Stimulated activated naive B cell treated with anti-CD40 and anti-IgM and Interleukin-4, amounts not matched to agents 10 μg/mL and 1 μg/mL and 100 μg/mL, for 72 hours (primary cell): ENCODE measurements at regions not wholly inside any gene's neighbourhood (a gene's known extent, or its start where the extent isn't known, plus 50 kb on each side); places are given as distances from the start of the nearest gene placed in this dataset.

Source experiments
- ATAC-seq, 2 donors: fragments of 150-1000 bp; cut with Tn5 transposase; replicated peaks; 2 replicates each; pipeline ENCODE4 v1.10.0; 2021; ENCODE audit warnings: moderate library complexity in 1 of 2
- DNase-seq: peaks from one replicate; pipeline ENCODE4 v3.0.0; 2021
- H3K27ac Mint-ChIP-seq: one replicate; pipeline ENCODE4 v1.8.0; 2022; ENCODE audit warnings: mild to moderate bottlenecking, mixed read lengths
- H3K27me3 Mint-ChIP-seq, 2 donors: one replicate each; pipeline ENCODE4 v1.8.0; 2022; ENCODE audit warnings: mixed read lengths in 2 of 2
- H3K36me3 Mint-ChIP-seq, 2 donors: one replicate each; pipeline ENCODE4 v1.8.0; 2022; ENCODE audit warnings: mixed read lengths in 2 of 2, mild to moderate bottlenecking in 1 of 2
- H3K4me1 Mint-ChIP-seq, 2 donors: one replicate each; pipeline ENCODE4 v1.8.0; 2022; ENCODE audit warnings: mixed read lengths in 2 of 2, mild to moderate bottlenecking in 1 of 2
- H3K4me3 Mint-ChIP-seq, 2 donors: one replicate each; pipeline ENCODE4 v1.8.0; 2022; ENCODE audit warnings: mild to moderate bottlenecking in 2 of 2, mixed read lengths in 2 of 2, moderate library complexity in 1 of 2
- H3K9me3 Mint-ChIP-seq, 2 donors: one replicate each; pipeline ENCODE4 v1.8.0; 2022; ENCODE audit warnings: mixed read lengths in 2 of 2, mild to moderate bottlenecking in 1 of 2

GRCh38 chr10:24086296-24087086 is 122.4 kb upstream of the KIAA1217 start:
- H3K27me3 Mint-ChIP-seq = no peaks in the 10 kb centered on the region
- H3K27ac Mint-ChIP-seq = no peak overlapping the region
- DNase-seq (no peak), ATAC-seq (no peak)
- H3K4me3 Mint-ChIP-seq = no peak overlapping the region
- no peaks in the 10 kb centered on the region for H3K4me1 Mint-ChIP-seq
- H3K9me3 Mint-ChIP-seq = peaks cover 0 to 6% of the 10 kb centered on the region in 2 donors
- H3K36me3 Mint-ChIP-seq = no peaks in the 10 kb centered on the region

DNA sequence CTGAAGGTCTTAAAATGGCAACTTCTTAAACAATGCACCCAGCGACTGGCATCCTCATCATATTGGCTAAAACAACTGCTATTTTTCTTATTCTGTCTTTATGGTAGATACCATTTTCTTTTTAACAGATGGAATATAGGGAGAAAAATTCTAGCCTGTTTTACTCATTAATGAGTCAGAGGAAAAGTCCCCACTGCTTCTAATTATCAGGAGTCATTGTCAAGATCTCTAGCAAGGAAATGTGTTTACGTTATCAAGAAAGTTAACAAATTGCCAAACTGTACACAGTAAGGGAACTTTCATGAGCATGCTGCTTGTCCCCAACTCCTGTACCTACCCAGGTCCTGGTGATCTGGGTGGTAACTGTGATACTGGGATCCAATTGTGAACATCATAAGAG is 117.7 kb upstream of the KIAA1217 start:
- ATAC-seq (no peak), DNase-seq (no peak)
- Mint-ChIP-seq H3K36me3 (no peaks in the 10 kb centered on the region), H3K4me1 (no peaks in the 10 kb centered on the region), H3K27me3 (no peaks in the 10 kb centered on the region), H3K9me3 (peaks cover 5 to 7% of the 10 kb centered on the region in 2 donors), H3K4me3 (no peak overlapping the region), H3K27ac (no peak overlapping the region)

GRCh38 chr10:24096281-24096680 is 112.7 kb upstream of the KIAA1217 start:
- DNase-seq = no peak
- Mint-ChIP-seq H3K9me3 (peaks cover 4 to 9% of the 10 kb centered on the region in 2 donors), H3K27me3 (no peaks in the 10 kb centered on the region), H3K36me3 (no peaks in the 10 kb centered on the region), H3K4me3 (no peak overlapping the region), H3K4me1 (no peaks in the 10 kb centered on the region), H3K27ac (no peak overlapping the region)
- no peak for ATAC-seq

GRCh38 chr10:24097751-24098207 is 111.2 kb upstream of the KIAA1217 start:
- ATAC-seq = no peak
- Mint-ChIP-seq H3K9me3 (peaks cover 4 to 9% of the 10 kb centered on the region in 2 donors), H3K27me3 (no peaks in the 10 kb centered on the region), H3K4me1 (no peaks in the 10 kb centered on the region), H3K36me3 (no peaks in the 10 kb centered on the region), H3K4me3 (no peak overlapping the region), H3K27ac (no peak overlapping the region)
- DNase-seq = no peak

- DNase-seq (no peak), ATAC-seq (no peak)
- Mint-ChIP-seq H3K27me3 (no peaks in the 10 kb centered on the region), H3K9me3 (peaks cover 11 to 12% of the 10 kb centered on the region in 2 donors), H3K36me3 (no peaks in the 10 kb centered on the region), H3K27ac (no peak overlapping the region), H3K4me1 (no peaks in the 10 kb centered on the region), H3K4me3 (no peak overlapping the region)
These were observed 104.0 kb upstream of the KIAA1217 start for GRCh38 chr10:24104895-24105294.

DNA sequence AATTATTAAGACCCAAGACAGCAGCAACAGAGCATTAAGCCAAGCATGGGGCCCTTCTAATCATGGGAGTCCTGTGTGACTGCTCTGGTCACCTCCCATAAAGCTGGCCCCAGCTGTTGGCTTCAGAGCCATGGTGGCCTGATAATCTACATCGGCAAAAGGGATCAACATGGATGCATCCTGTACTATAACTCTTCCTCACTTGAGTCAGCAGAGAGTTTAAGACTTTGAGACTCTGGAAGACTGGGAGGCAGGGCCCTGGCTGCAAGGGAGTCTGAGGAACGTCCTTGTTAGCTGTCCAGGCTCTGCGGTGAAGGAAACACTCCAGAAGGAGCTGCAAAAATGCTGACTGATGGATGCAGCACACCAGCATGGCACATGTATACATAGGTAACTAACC is 95.0 kb upstream of the KIAA1217 start:
- H3K36me3 Mint-ChIP-seq = no peaks in the 10 kb centered on the region
- peaks cover 2 to 3% of the 10 kb centered on the region in 2 donors for H3K9me3 Mint-ChIP-seq
- H3K4me1 Mint-ChIP-seq = no peaks in the 10 kb centered on the region
- H3K27ac Mint-ChIP-seq = no peak overlapping the region
- ATAC-seq (no peak), DNase-seq (no peak)
- H3K4me3 Mint-ChIP-seq = no peak overlapping the region
- H3K27me3 Mint-ChIP-seq = no peaks in the 10 kb centered on the region

GRCh38 chr10:24114556-24114955 is 94.4 kb upstream of the KIAA1217 start:
- no peak overlapping the region for H3K4me3 Mint-ChIP-seq
- H3K4me1 Mint-ChIP-seq = no peaks in the 10 kb centered on the region
- no peaks in the 10 kb centered on the region for H3K27me3 Mint-ChIP-seq
- DNase-seq (no peak), ATAC-seq (no peak)
- H3K36me3 Mint-ChIP-seq = no peaks in the 10 kb centered on the region
- no peak overlapping the region for H3K27ac Mint-ChIP-seq
- no peaks in the 10 kb centered on the region for H3K9me3 Mint-ChIP-seq

DNA sequence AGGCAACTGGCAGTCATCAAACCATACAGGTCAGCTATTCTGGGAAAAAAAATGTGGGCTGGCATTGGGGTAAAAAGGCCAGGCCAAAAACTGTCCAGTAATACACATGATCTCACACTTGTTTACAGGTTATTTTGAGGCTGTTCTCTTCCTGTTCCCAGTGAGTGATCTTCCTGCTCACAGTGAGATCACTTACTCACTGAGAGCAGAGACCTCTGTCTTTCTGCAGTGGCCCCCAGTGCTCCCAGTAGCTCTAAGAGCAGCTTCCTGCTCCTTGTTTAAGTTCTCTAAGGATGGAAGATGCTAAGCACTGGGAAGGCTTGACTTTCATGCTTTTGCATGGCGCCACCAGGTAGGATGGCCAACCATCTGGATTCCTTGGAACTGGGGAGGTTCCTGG is 93.5 kb upstream of the KIAA1217 start:
- ATAC-seq = no peak
- H3K9me3 Mint-ChIP-seq = no peaks in the 10 kb centered on the region
- no peak overlapping the region for H3K4me3 Mint-ChIP-seq
- DNase-seq = no peak
- H3K27ac Mint-ChIP-seq = no peak overlapping the region
- no peaks in the 10 kb centered on the region for H3K4me1 Mint-ChIP-seq
- H3K27me3 Mint-ChIP-seq = no peaks in the 10 kb centered on the region
- H3K36me3 Mint-ChIP-seq = no peaks in the 10 kb centered on the region

DNA sequence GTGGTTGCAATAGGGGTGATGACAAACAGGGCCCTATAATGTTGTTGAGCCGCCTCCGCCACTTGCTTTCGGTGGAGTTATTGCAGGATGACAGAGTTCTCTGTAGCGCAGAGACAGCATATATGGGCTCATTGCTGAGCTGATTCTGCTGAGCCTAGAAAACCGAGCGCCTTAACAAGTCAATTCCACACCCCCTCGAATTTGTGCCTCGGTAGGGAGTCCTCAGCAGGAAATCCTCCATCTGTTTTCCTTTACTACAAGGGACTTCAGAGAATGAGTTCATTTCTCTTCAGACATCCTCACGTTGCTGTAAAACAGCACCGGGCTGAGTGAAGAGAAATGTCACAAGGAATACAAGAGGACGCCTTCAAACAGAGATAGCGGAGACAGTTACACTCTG is 90.7 kb upstream of the KIAA1217 start:
- Mint-ChIP-seq H3K9me3 (peaks cover 0 to 1% of the 10 kb centered on the region in 2 donors), H3K4me1 (no peaks in the 10 kb centered on the region)
- ATAC-seq = no peak

DNA sequence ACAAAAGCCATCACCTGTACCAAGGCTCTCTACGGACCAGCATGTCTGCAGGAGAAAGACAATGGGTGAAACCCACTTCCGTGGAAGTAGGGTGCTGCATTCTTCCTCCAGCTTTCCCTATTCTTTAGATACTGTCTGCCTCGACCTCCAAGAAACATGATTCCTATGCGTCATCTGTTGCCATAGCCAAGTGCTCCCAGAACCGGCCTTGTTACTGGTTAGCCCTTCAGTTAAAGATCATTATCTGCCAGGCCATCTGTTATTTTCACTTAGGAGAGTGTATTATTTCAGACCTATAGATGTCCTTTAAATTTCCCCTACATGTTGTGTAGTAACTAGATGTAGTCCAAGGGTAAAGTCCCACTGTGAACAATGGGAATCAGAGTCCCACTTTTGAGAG is 89.0 kb upstream of the KIAA1217 start:
- H3K9me3 Mint-ChIP-seq = peaks cover 0 to 1% of the 10 kb centered on the region in 2 donors
- no peak overlapping the region for H3K27ac Mint-ChIP-seq
- no peak overlapping the region for H3K4me3 Mint-ChIP-seq
- no peak for DNase-seq
- H3K27me3 Mint-ChIP-seq = no peaks in the 10 kb centered on the region
- H3K36me3 Mint-ChIP-seq = no peaks in the 10 kb centered on the region
- no peaks in the 10 kb centered on the region for H3K4me1 Mint-ChIP-seq
- ATAC-seq = no peak

More for the DNA sequence above, 90.7 kb upstream of the KIAA1217 start:
- no peak overlapping the region for H3K27ac Mint-ChIP-seq
- no peaks in the 10 kb centered on the region for H3K27me3 Mint-ChIP-seq
- no peak for DNase-seq
- H3K4me3 Mint-ChIP-seq = no peak overlapping the region
- no peaks in the 10 kb centered on the region for H3K36me3 Mint-ChIP-seq

GRCh38 chr10:24120646-24121045 is 88.3 kb upstream of the KIAA1217 start:
- no peaks in the 10 kb centered on the region for H3K36me3 Mint-ChIP-seq
- H3K9me3 Mint-ChIP-seq = peaks cover 0 to 1% of the 10 kb centered on the region in 2 donors
- ATAC-seq (no peak), DNase-seq (no peak)
- H3K27ac Mint-ChIP-seq = no peak overlapping the region
- H3K4me1 Mint-ChIP-seq = no peaks in the 10 kb centered on the region
- peaks cover 0 to under 1% of the 10 kb centered on the region in 2 donors for H3K27me3 Mint-ChIP-seq
- no peak overlapping the region for H3K4me3 Mint-ChIP-seq

GRCh38 chr10:24127516-24127915 is 81.4 kb upstream of the KIAA1217 start:
- ATAC-seq = no peak
- H3K4me1 Mint-ChIP-seq = no peaks in the 10 kb centered on the region
- DNase-seq = no peak
- H3K36me3 Mint-ChIP-seq = no peaks in the 10 kb centered on the region
- no peak overlapping the region for H3K27ac Mint-ChIP-seq
- no peak overlapping the region for H3K4me3 Mint-ChIP-seq
- H3K9me3 Mint-ChIP-seq = no peaks in the 10 kb centered on the region
- peaks cover 0 to 4% of the 10 kb centered on the region in 2 donors for H3K27me3 Mint-ChIP-seq

GRCh38 chr10:24128066-24128730 is 80.7 kb upstream of the KIAA1217 start:
- Mint-ChIP-seq H3K9me3 (no peaks in the 10 kb centered on the region), H3K4me1 (no peaks in the 10 kb centered on the region), H3K36me3 (no peaks in the 10 kb centered on the region), H3K27me3 (peaks cover 0 to 4% of the 10 kb centered on the region in 2 donors), H3K4me3 (no peak overlapping the region), H3K27ac (no peak overlapping the region)
- ATAC-seq (no peak), DNase-seq (no peak)

DNA sequence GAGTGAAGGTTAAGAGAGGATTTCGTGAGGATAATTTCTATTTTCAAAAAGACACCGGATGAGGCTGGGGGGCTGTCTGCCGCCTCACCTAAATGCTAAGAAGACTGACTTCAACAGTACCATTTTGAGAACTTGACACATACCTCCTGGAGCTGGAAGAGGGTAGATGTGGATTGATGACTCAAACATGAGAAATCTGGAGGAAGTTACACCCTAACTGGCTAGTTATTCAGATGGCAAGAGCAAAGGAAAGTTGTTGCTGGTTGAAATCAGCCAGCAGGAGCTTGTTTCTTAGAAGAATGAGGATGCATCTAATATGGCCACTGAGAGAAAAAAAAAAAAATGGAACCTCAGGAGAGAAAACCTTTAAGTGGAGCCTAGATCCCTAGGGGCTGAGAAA is 76.2 kb upstream of the KIAA1217 start:
- Mint-ChIP-seq H3K4me1 (no peaks in the 10 kb centered on the region), H3K9me3 (no peaks in the 10 kb centered on the region), H3K36me3 (no peaks in the 10 kb centered on the region), H3K27me3 (no peaks in the 10 kb centered on the region), H3K4me3 (no peak overlapping the region), H3K27ac (no peak overlapping the region)
- ATAC-seq (no peak), DNase-seq (no peak)

- DNase-seq (no peak), ATAC-seq (no peak)
- H3K27ac Mint-ChIP-seq = no peak overlapping the region
- no peak overlapping the region for H3K4me3 Mint-ChIP-seq
- H3K27me3 Mint-ChIP-seq = no peaks in the 10 kb centered on the region
- no peaks in the 10 kb centered on the region for H3K36me3 Mint-ChIP-seq
- no peaks in the 10 kb centered on the region for H3K4me1 Mint-ChIP-seq
- no peaks in the 10 kb centered on the region for H3K9me3 Mint-ChIP-seq
These were observed 75.1 kb upstream of the KIAA1217 start for GRCh38 chr10:24133835-24134234.
